Lung (tissue), 11 donors: ENCODE measurements at regions not wholly inside any gene's neighbourhood (a gene's known extent, or its start where the extent isn't known, plus 50 kb on each side); places are given as distances from the start of the nearest gene placed in this dataset.

Experiments
- ATAC-seq: fragments of 200-7000 bp; cut with Tn5 transposase; one replicate; pipeline ENCODE4 v1.9.1; 2020; ENCODE audit warnings: moderate number of reproducible peaks; ENCODE audit not compliant: insufficient read depth, low FRiP score
- DNase-seq, 3 donors: peaks; one replicate each; pipeline ENCODE4 v3.0.0-alpha.2; 2013 to 2017
- H3K27ac ChIP-seq, 2 donors: one replicate each; pipeline ENCODE4 v1.5.1; 2013; ENCODE audit warnings: mild to moderate bottlenecking in 2 of 2, moderate library complexity in 2 of 2, control low read depth in 1 of 2, inconsistent platforms in 1 of 2, low read depth in 1 of 2, low read length in 1 of 2
- H3K27me3 ChIP-seq, 3 donors: one replicate each; pipeline ENCODE4 v1.5.1; 2013; ENCODE audit warnings: low read length in 2 of 3; ENCODE audit not compliant: control insufficient read depth in 3 of 3, insufficient read depth in 3 of 3
- H3K36me3 ChIP-seq, 4 donors: one replicate each; pipeline ENCODE4 v1.5.1; 2013; ENCODE audit warnings: low read length in 4 of 4, mild to moderate bottlenecking in 1 of 4, moderate library complexity in 1 of 4; ENCODE audit not compliant: control insufficient read depth in 4 of 4, insufficient read depth in 4 of 4
- H3K4me1 ChIP-seq, 5 donors: one replicate each; pipeline ENCODE4 v1.5.1; 2013; ENCODE audit warnings: low read length in 5 of 5, mild to moderate bottlenecking in 2 of 5, moderate library complexity in 1 of 5; ENCODE audit not compliant: control insufficient read depth in 5 of 5, insufficient read depth in 5 of 5
- H3K4me3 ChIP-seq: one replicate; pipeline ENCODE4 v1.5.1; 2013; ENCODE audit warnings: mild to moderate bottlenecking, control low read depth, moderate library complexity
- H3K9ac ChIP-seq, 2 donors: one replicate each; pipeline ENCODE4 v1.5.1; 2013; ENCODE audit warnings: low read length in 2 of 2, control low read depth in 1 of 2; ENCODE audit not compliant: insufficient read depth in 1 of 2
- H3K9me3 ChIP-seq, 4 donors: one replicate each; pipeline ENCODE4 v1.5.1; 2013; ENCODE audit warnings: low read length in 3 of 4, mild to moderate bottlenecking in 1 of 4, moderate library complexity in 1 of 4; ENCODE audit not compliant: control insufficient read depth in 4 of 4, insufficient read depth in 3 of 4
- WGBS, 2 donors: extraction: QIAGEN DNeasy Blood & Tissue Kit; methylation state at CpG; one replicate each; pipeline ENCODE4 v1.1.7; 2013; 5-methylcytosine and 5-hydroxymethylcytosine counted together
- TF ChIP-seq, protein P1 (sequence below): IDR thresholded peaks from 2 replicates; pipeline ENCODE4 v1.5.1; 2012; ENCODE audit warnings: mild to moderate bottlenecking; ENCODE audit errors: control extremely low read depth, extremely low read depth
- donor health status: control.
- donor health status: control.
- donor health status: Bipolar disorder and iron deficiency.
- donor health status: healthy.
- donor health status: DM: yes; HTN: yes; CAD: no.

DNA sequence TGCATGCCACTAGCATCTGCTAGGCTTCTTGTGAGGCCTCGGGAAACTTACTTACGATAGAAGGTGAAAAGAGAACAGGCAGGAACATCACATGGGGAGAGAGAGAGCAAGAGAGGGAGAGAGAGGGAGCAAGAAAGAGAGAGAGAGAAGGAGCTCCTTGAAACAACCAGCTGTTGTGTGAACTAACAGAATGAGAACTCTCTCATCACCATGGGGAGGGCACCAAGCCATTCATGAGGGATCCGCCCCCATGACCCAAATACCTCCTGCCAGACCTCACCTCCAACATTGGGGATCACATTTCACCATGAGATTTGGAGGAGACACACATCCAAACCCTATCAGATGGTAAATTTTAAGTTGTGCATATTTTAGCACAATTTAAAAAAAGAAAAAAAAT, 1217.2 kb downstream of the TYW1 start:
- DNase-seq (no peak), ATAC-seq (no peak)
- WGBS, 2 donors: 91 to 97% methylated on average over 3 of the region's 3 CpGs
- Histone ChIP-seq H3K9me3 (no peaks in the 10 kb centered on the region), H3K4me1 (no peaks in the 10 kb centered on the region), H3K9ac (no peak overlapping the region), H3K27me3 (no peaks in the 10 kb centered on the region), H3K27ac (no peak overlapping the region), H3K36me3 (no peaks in the 10 kb centered on the region), H3K4me3 (no peak overlapping the region)
- TF ChIP-seq, protein P1, sequence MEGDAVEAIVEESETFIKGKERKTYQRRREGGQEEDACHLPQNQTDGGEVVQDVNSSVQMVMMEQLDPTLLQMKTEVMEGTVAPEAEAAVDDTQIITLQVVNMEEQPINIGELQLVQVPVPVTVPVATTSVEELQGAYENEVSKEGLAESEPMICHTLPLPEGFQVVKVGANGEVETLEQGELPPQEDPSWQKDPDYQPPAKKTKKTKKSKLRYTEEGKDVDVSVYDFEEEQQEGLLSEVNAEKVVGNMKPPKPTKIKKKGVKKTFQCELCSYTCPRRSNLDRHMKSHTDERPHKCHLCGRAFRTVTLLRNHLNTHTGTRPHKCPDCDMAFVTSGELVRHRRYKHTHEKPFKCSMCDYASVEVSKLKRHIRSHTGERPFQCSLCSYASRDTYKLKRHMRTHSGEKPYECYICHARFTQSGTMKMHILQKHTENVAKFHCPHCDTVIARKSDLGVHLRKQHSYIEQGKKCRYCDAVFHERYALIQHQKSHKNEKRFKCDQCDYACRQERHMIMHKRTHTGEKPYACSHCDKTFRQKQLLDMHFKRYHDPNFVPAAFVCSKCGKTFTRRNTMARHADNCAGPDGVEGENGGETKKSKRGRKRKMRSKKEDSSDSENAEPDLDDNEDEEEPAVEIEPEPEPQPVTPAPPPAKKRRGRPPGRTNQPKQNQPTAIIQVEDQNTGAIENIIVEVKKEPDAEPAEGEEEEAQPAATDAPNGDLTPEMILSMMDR: no peak

DNA sequence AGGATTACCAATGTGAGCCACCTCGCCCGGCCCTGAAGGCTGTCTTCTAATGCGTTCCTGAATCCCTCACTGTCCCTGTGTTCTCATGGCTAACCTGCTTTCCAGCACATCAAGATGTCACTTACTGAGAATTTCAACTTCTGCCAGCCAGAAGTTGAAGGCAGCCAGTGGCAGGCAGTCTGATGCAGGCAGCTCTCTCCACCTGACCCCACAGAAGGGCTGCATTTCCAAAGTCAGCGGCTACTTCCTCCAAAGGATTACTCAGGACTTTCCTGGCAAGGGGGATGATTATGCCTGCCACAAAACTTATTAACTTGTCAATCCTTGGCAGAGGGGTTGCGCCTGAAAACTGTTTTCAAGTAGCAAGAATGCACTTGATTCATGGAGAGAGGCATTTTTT, 1219.4 kb downstream of the TYW1 start:
- no peak overlapping the region for H3K9ac ChIP-seq
- no peaks in the 10 kb centered on the region for H3K36me3 ChIP-seq
- H3K9me3 ChIP-seq: peaks cover 0 to 1% (median 0%) of the 10 kb centered on the region in 4 donors
- 67 to 76% methylated on average over 5 of the region's 5 CpGs for WGBS, 2 donors
- no peaks in the 10 kb centered on the region for H3K27me3 ChIP-seq
- TF ChIP-seq, protein P1: no peak
- no peaks in the 10 kb centered on the region for H3K4me1 ChIP-seq
- peak; percentile 41 for ATAC-seq
- no peak overlapping the region for H3K27ac ChIP-seq
- peak in 1 of 3 donors; percentile 3 for DNase-seq
- no peak overlapping the region for H3K4me3 ChIP-seq

DNA sequence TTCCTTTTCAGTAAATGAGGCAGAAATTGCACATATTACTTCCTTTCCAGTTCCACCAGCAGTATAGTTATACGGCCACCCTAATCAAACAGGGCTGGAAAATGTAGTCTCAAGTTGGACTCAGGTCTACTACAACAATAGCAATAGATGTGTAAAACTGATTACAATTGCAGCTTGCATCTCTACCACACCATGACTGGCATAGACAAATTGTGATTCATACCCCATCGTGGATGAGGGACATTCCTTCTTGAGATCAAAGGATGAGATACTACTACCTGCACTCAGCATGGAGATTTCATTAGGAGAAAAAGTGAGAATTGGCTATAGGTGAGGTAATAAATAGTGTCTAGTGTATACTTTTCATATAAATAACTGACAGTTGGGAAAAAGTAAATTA, 1220.8 kb downstream of the TYW1 start:
- H3K9me3 ChIP-seq: peaks cover 0 to 1% (median 0%) of the 10 kb centered on the region in 4 donors
- 71 to 82% methylated on average over 2 of the region's 2 CpGs for WGBS, 2 donors
- ATAC-seq: no peak
- no peak for DNase-seq
- no peaks in the 10 kb centered on the region for H3K36me3 ChIP-seq
- no peak overlapping the region for H3K27ac ChIP-seq
- TF ChIP-seq, protein P1: no peak
- no peak overlapping the region for H3K9ac ChIP-seq
- no peak overlapping the region for H3K4me3 ChIP-seq
- no peaks in the 10 kb centered on the region for H3K4me1 ChIP-seq
- H3K27me3 ChIP-seq: no peaks in the 10 kb centered on the region

DNA sequence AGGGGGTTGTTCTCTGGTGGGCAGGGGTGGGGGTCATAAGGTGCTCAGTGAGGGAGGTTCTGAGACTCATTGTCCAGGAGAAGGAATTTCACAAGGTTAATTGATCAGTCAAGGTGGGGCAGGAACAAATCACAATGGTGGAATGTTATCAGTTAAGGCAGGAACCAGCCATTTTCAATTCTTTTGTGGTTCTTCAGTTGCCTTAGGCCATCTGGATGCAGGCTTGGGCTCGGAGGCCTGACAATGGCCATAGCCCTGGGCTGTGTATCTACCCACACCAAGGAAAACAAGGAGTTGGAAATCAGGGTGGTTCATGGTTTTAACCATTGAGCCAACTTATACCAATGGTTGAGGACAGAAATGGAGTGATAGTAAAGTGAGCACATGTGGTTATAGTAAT, 1221.8 kb downstream of the TYW1 start:
- WGBS, 2 donors: 70 to 78% methylated on average over 1 of the region's 1 CpG

More for the DNA sequence above, 1221.8 kb downstream of the TYW1 start:
- ATAC-seq (no peak), DNase-seq (no peak)
- Histone ChIP-seq H3K9me3 (peaks cover 0 to 1% (median 0%) of the 10 kb centered on the region in 4 donors), H3K4me1 (no peaks in the 10 kb centered on the region), H3K4me3 (no peak overlapping the region), H3K36me3 (no peaks in the 10 kb centered on the region), H3K27me3 (no peaks in the 10 kb centered on the region), H3K9ac (no peak overlapping the region), H3K27ac (no peak overlapping the region)
- TF ChIP-seq, protein P1: no peak
